ENCODE measurements at regions not wholly inside any gene's neighbourhood (a gene's known extent, or its start where the extent isn't known, plus 50 kb on each side); places are given as distances from the start of the nearest gene placed in this dataset.

DNA sequence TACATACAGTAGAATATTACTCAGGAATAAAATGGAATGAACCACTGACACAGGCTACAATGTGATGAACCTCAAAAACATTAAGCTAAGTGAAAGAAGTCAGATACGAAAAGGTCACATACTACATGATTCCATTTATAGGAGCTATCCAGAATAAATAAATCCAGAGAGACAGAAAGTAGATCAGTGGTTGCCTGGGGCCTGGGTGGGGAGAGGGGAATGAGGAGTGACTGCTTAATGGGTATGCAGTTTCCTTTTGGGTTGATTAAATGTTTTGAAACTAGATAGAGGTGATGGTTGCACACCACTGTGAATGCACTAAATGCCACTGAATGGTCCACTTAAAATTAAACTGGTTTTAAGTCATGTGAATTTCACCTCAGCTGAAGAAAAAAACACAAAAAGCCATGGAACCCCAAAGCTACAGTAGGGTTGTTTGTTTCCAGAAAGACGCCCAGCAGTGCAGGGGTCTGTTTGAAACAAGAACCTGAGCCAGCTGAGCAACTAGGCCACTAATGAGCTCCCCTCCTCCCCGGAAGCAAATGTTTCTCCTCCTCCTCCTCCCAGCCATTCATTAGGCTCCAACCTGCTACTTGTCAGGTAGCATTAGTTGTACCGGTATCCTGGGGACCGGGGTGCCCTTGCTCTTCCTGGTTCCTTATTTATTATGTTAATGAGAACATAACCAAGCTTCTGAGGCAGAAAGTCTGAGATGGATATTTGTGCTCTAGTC lies 168.4 kb downstream of the EVX1 start:
- TF ChIP-seq, protein P1, sequence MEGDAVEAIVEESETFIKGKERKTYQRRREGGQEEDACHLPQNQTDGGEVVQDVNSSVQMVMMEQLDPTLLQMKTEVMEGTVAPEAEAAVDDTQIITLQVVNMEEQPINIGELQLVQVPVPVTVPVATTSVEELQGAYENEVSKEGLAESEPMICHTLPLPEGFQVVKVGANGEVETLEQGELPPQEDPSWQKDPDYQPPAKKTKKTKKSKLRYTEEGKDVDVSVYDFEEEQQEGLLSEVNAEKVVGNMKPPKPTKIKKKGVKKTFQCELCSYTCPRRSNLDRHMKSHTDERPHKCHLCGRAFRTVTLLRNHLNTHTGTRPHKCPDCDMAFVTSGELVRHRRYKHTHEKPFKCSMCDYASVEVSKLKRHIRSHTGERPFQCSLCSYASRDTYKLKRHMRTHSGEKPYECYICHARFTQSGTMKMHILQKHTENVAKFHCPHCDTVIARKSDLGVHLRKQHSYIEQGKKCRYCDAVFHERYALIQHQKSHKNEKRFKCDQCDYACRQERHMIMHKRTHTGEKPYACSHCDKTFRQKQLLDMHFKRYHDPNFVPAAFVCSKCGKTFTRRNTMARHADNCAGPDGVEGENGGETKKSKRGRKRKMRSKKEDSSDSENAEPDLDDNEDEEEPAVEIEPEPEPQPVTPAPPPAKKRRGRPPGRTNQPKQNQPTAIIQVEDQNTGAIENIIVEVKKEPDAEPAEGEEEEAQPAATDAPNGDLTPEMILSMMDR (IDR thresholded peaks at IDR 0.05; ENCODE audit: low read length): no peak
- H3K9me2 ChIP-seq (replicated peaks; ENCODE audit: insufficient read depth, low read length): no peaks in the 10 kb centered on the region
- H3K4me1 ChIP-seq (ENCODE audit: low read length): no peaks in the 10 kb centered on the region
- no peaks in the 10 kb centered on the region for H3K9me3 ChIP-seq (replicated peaks; ENCODE audit: insufficient read depth, low read length)
- H4K20me1 ChIP-seq (ENCODE audit: insufficient read depth, low read length): no peaks in the 10 kb centered on the region
- H3K4me2 ChIP-seq (ENCODE audit: low read depth, low read length): no peak overlapping the region
- H2AFZ ChIP-seq (ENCODE audit: low read length): no peak overlapping the region
- no peaks in the 10 kb centered on the region for H3K79me2 ChIP-seq (ENCODE audit: low read length)
- H3K9ac ChIP-seq (ENCODE audit: low read length): no peak overlapping the region
- H3K36me3 ChIP-seq (replicated peaks; ENCODE audit: insufficient read depth, low read length): no peaks in the 10 kb centered on the region
- no peaks in the 10 kb centered on the region for H3F3A ChIP-seq (ENCODE audit: insufficient read depth, low read length)
- H3K27ac ChIP-seq (ENCODE audit: low read length): no peak overlapping the region
- H3K4me3 ChIP-seq (ENCODE audit: low read length): no peak overlapping the region
- no peak for DNase-seq
- H3K27me3 ChIP-seq (replicated peaks; ENCODE audit: insufficient read depth, low read length): no peaks in the 10 kb centered on the region

DNA sequence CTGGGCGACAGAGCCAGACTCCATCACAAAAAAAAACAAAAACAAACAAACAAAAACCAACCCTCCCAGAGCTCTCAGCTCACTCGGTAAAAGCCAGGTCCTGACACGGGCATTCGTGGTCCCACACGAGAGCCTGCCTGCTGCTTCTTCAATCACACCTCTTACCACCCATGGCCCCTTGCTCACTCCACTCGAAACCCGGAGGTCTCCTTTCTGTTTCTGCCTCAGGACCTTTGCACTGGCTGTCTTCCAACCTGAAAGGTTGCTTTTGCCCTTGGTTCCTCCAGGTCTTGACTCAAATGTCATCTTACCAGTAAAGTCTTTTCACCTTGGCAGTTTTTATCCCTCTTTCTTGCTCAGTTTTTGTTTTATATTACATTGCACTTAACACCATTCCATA lies 169.6 kb downstream of the EVX1 start:
- H3F3A ChIP-seq (ENCODE audit: insufficient read depth, low read length): no peaks in the 10 kb centered on the region
- no peaks in the 10 kb centered on the region for H3K36me3 ChIP-seq (replicated peaks; ENCODE audit: insufficient read depth, low read length)
- H3K9me3 ChIP-seq (replicated peaks; ENCODE audit: insufficient read depth, low read length): no peaks in the 10 kb centered on the region
- no peaks in the 10 kb centered on the region for H4K20me1 ChIP-seq (ENCODE audit: insufficient read depth, low read length)
- DNase-seq: no peak
- H3K9me2 ChIP-seq (replicated peaks; ENCODE audit: insufficient read depth, low read length): no peaks in the 10 kb centered on the region
- H2AFZ ChIP-seq (ENCODE audit: low read length): no peak overlapping the region
- no peak overlapping the region for H3K9ac ChIP-seq (ENCODE audit: low read length)
- no peaks in the 10 kb centered on the region for H3K4me1 ChIP-seq (ENCODE audit: low read length)
- no peaks in the 10 kb centered on the region for H3K79me2 ChIP-seq (ENCODE audit: low read length)
- TF ChIP-seq, protein P1 (IDR thresholded peaks at IDR 0.05; ENCODE audit: low read length): no peak
- no peak for TF ChIP-seq EZH2phosphoT487 (IDR thresholded peaks at IDR 0.05; ENCODE audit: low read length)
- no peak for TF ChIP-seq EZH2 (optimal IDR thresholded peaks at IDR 0.05; ENCODE audit: low read depth, low read length)
- no peak overlapping the region for H3K27ac ChIP-seq (ENCODE audit: low read length)
- H3K4me3 ChIP-seq (ENCODE audit: low read length): no peak overlapping the region
- H3K27me3 ChIP-seq (replicated peaks; ENCODE audit: insufficient read depth, low read length): no peaks in the 10 kb centered on the region
- H3K4me2 ChIP-seq (ENCODE audit: low read depth, low read length): no peak overlapping the region

DNA sequence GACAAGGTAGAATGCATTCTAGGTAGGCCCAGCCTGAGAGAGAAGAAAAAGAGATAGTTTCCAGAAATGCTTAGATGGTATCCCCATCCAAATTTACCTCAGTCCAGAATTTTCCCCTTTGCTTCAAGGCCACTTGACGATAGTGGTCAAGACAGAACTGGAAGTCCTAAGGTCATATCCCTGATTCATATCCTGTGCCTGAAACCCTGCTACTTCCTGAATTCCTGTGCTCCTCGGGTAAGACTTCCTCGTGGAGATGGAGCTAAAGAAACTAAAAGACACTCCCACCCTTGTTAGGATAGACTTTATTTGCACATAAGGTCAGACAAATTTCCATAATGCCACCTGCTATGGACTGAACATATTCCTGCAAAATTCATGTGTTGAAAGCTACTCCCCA lies 175.9 kb downstream of the EVX1 start:
- DNase-seq: no peak
- TF ChIP-seq EZH2 (optimal IDR thresholded peaks at IDR 0.05; ENCODE audit: low read depth, low read length) (no peak), EZH2phosphoT487 (IDR thresholded peaks at IDR 0.05; ENCODE audit: low read length) (no peak)
- TF ChIP-seq, protein P1 (IDR thresholded peaks at IDR 0.05; ENCODE audit: low read length): no peak
- no peaks in the 10 kb centered on the region for H3F3A ChIP-seq (ENCODE audit: insufficient read depth, low read length)
- no peaks in the 10 kb centered on the region for H4K20me1 ChIP-seq (ENCODE audit: insufficient read depth, low read length)
- no peak overlapping the region for H3K4me3 ChIP-seq (ENCODE audit: low read length)
- H3K27me3 ChIP-seq (replicated peaks; ENCODE audit: insufficient read depth, low read length): no peaks in the 10 kb centered on the region
- no peaks in the 10 kb centered on the region for H3K79me2 ChIP-seq (ENCODE audit: low read length)
- H2AFZ ChIP-seq (ENCODE audit: low read length): no peak overlapping the region
- H3K4me1 ChIP-seq (ENCODE audit: low read length): no peaks in the 10 kb centered on the region
- no peaks in the 10 kb centered on the region for H3K36me3 ChIP-seq (replicated peaks; ENCODE audit: insufficient read depth, low read length)
- no peak overlapping the region for H3K4me2 ChIP-seq (ENCODE audit: low read depth, low read length)
- H3K9me2 ChIP-seq (replicated peaks; ENCODE audit: insufficient read depth, low read length): no peaks in the 10 kb centered on the region
- H3K27ac ChIP-seq (ENCODE audit: low read length): no peak overlapping the region
- H3K9me3 ChIP-seq (replicated peaks; ENCODE audit: insufficient read depth, low read length): no peaks in the 10 kb centered on the region
- no peak overlapping the region for H3K9ac ChIP-seq (ENCODE audit: low read length)

Data from MM.1S (cell line).